Panc1 (cell line): ENCODE measurements at regions not wholly inside any gene's neighbourhood (a gene's known extent, or its start where the extent isn't known, plus 50 kb on each side); places are given as distances from the start of the nearest gene placed in this dataset.

Experiments
- ATAC-seq: fragments of 200-7000 bp; cut with Tn5 transposase; 2 replicates; pipeline ENCODE4 v1.9.1; 2020; ENCODE audit warnings: mild to moderate bottlenecking, moderate library complexity
- BruUV-seq: library from RNA; stranded (reverse); fragments of 400-500 nt; replicated peaks from 2 replicates; lab custom pipeline; 2021; lab: Mats Ljungman, UMichigan
- CTCF ChIA-PET: fragments of 300-600 bp; sonication (Branson Sonifier 250); formaldehyde crosslinking; loops from one replicate; lab custom pipeline; 2022; ENCODE audit warnings: antibody characterized with exemption; lab: Charles Lee
- POLR2A ChIA-PET: fragments of 300-600 bp; sonication (Branson Sonifier 250); formaldehyde crosslinking; loops from one replicate; lab custom pipeline; 2022; ENCODE audit warnings: antibody characterized with exemption; lab: Charles Lee
- DNase-seq: peaks from one replicate; pipeline ENCODE4 v3.0.0-alpha.2; 2010; ENCODE audit warnings: low read depth, low spot score
- H3K27ac ChIP-seq: 2 replicates; pipeline ENCODE4 v1.5.1; 2011; ENCODE audit warnings: mild to moderate bottlenecking, low read length, inconsistent platforms
- H3K27me3 ChIP-seq: fragments of 200-500 bp; sonication (Bioruptor generic); 2 replicates; pipeline ENCODE4 v1.6.0; 2014; ENCODE audit warnings: low read length, inconsistent platforms; ENCODE audit not compliant: control insufficient read depth, insufficient read depth
- H3K36me3 ChIP-seq: fragments of 200-500 bp; sonication (Bioruptor generic); 2 replicates; pipeline ENCODE4 v1.5.1; 2014; ENCODE audit warnings: inconsistent platforms, mild to moderate bottlenecking, low read length, moderate library complexity; ENCODE audit not compliant: control insufficient read depth, insufficient read depth
- H3K4me1 ChIP-seq: 2 replicates; pipeline ENCODE4 v1.5.1; 2011; ENCODE audit warnings: inconsistent platforms, mild to moderate bottlenecking, low read length, moderate library complexity; ENCODE audit not compliant: control insufficient read depth, insufficient read depth
- H3K4me3 ChIP-seq, 2 experiments: 2 replicates each; pipeline ENCODE4 v1.5.1; 2011 to 2012; ENCODE audit warnings: low read depth in 2 of 2, low read length in 2 of 2, mild to moderate bottlenecking in 2 of 2, inconsistent platforms in 1 of 2, moderate library complexity in 1 of 2
- H3K9me3 ChIP-seq: fragments of 200-500 bp; sonication (Bioruptor generic); 2 replicates; pipeline ENCODE4 v1.5.1; 2014; ENCODE audit warnings: low read depth, mild to moderate bottlenecking, inconsistent platforms, low read length, moderate library complexity; ENCODE audit not compliant: control insufficient read depth, insufficient read depth
- CTCF ChIP-seq: fragments of 450-650 bp; IDR thresholded peaks from 2 replicates; pipeline ENCODE4 v1.5.1; 2017; ENCODE audit warnings: mild to moderate bottlenecking
- POLR2AphosphoS5 ChIP-seq: IDR thresholded peaks from 2 replicates; pipeline ENCODE4 v1.6.1; 2012; ENCODE audit warnings: mild to moderate bottlenecking, low read depth, low read length, moderate library complexity
- REST ChIP-seq, 2 experiments: IDR thresholded peaks; 2 replicates each; pipeline ENCODE4 v1.6.1; 2011 to 2012; ENCODE audit warnings: low read depth in 2 of 2, control low read depth in 1 of 2, low read length in 1 of 2, mild to moderate bottlenecking in 1 of 2, moderate library complexity in 1 of 2; ENCODE audit not compliant: insufficient read depth in 1 of 2
- SIN3A ChIP-seq: IDR thresholded peaks from 2 replicates; pipeline ENCODE4 v1.6.1; 2012; ENCODE audit warnings: low read depth, mild to moderate bottlenecking, low read length, moderate library complexity, borderline replicate concordance; ENCODE audit not compliant: insufficient read depth
- TCF7L2 ChIP-seq: IDR thresholded peaks from 2 replicates; pipeline ENCODE4 v1.6.1; 2011; ENCODE audit warnings: mild to moderate bottlenecking, low read depth, low read length, inconsistent platforms
- in situ Hi-C: cut with HindIII; loops from 2 replicates; pipeline ENCODE4 v1.10.0; 2016; ENCODE audit warnings: low sequenced_read_pairs, low pct_unique_long_range_greater_than_20kb
- intact Hi-C: fragments of 100-400 bp; cut with micrococcal nuclease; formaldehyde crosslinking; loops from one replicate; pipeline ENCODE4 v1.10.0; 2022; ENCODE audit not compliant: unreplicated experiment

GRCh38 chr12:68074306-68075027 is 85.1 kb downstream of the IFNG start:
- no peak for DNase-seq
- H3K27ac ChIP-seq = no peak overlapping the region
- TF ChIP-seq CTCF (no peak), SIN3A (no peak), TCF7L2 (no peak), POLR2AphosphoS5 (no peak), REST (IDR thresholded peaks at IDR 0.05; ENCODE audit: insufficient read depth in 1 of 2, low read depth in 2 of 2, low read length in 1 of 2) (no peak)
- CTCF ChIA-PET = no interaction called here
- BruUV-seq = no TSS peak
- no peak overlapping the region for H3K4me3 ChIP-seq
- no peaks in the 10 kb centered on the region for H3K36me3 ChIP-seq
- in situ Hi-C loops (no loop called here), intact Hi-C loops (no loop called here)
- H3K9me3 ChIP-seq = no peaks in the 10 kb centered on the region
- no peaks in the 10 kb centered on the region for H3K4me1 ChIP-seq
- POLR2A ChIA-PET = no interaction called here
- no peaks in the 10 kb centered on the region for H3K27me3 ChIP-seq
- no peak for ATAC-seq

DNA sequence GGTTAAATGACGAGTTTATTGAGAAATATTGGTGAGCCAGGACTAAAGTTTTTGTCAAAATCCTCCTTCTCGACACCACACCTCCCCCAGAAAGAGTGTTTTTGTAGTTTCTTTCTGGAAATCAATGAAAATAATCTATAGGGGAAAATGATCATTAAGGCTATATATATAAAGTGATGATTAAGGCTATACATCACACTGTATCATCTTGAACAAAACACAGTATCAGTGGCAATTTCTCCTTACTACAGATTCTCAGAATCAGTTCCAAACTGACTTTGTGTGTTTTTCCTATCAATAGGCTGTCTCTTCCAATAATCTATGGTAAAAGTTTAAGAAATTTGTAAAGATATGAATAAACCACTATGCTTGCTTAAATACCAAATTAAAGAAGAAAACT is 81.7 kb downstream of the IFNG-AS1 start:
- no peak for TF ChIP-seq REST (IDR thresholded peaks at IDR 0.05; ENCODE audit: insufficient read depth in 1 of 2, low read depth in 2 of 2, low read length in 1 of 2)
- TF ChIP-seq TCF7L2 = no peak
- no peak for TF ChIP-seq CTCF
- no peak for TF ChIP-seq POLR2AphosphoS5
- no peak for TF ChIP-seq SIN3A
- BruUV-seq = no TSS peak
- POLR2A ChIA-PET = no interaction called here
- Histone ChIP-seq H3K9me3 (no peaks in the 10 kb centered on the region), H3K27me3 (no peaks in the 10 kb centered on the region), H3K36me3 (no peaks in the 10 kb centered on the region), H3K27ac (no peak overlapping the region), H3K4me3 (no peak overlapping the region), H3K4me1 (no peaks in the 10 kb centered on the region)
- DNase-seq = no peak
- intact Hi-C loops (no loop called here), in situ Hi-C loops (no loop called here)
- no peak for ATAC-seq
- CTCF ChIA-PET = no interaction called here
